Stromal cell of bone marrow (primary cell): ENCODE measurements at regions not wholly inside any gene's neighbourhood (a gene's known extent, or its start where the extent isn't known, plus 50 kb on each side); places are given as distances from the start of the nearest gene placed in this dataset.
"Not testable (repeated sequence)": the region's sequence is repeated elsewhere in the genome, so short reads cannot be mapped to it uniquely, and the experiment has no call there.

Experiments used
- DNase-seq: peaks from one replicate; pipeline ENCODE4 v3.0.0-alpha.2; 2012; ENCODE audit warnings: low read depth

DNA sequence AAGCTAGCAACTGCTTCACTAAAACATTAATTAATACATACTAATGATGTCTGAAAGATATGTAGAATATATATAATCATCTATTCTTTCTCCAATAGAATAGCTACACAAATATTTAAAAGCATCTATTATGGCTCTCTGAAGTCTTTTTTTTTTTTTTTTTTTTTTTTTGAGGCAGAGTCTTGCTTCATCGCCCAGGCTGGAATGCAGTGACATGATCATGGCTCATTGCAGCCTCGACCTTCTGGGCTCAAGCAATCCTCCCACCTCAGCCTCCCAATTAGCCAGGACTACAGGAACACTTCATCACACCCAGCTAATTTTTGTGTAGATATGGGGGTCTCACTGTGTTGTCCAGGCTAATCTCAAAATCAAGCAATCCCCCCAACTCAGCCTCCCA is 120.4 kb upstream of the KYNU start:
- no peak for DNase-seq

DNA sequence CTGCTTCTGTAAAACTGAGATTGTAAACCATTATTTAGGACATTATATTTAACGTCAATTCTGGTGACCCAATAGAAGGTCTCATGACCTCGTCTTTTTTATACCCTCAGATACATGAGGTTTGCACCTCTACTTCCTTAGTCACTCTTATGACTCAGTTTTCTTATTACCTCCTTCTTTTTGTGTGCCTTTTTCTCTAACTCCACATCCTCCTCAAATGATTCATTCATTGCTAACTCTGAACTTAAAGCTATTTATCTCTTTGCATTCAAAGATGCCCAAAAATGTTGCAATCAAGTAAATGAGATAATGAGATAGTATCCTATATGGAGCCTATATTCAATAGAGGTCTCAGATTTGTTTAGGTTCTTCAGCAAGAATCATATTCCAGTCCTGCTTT is 121.0 kb upstream of the KYNU start:
- no peak for DNase-seq

DNA sequence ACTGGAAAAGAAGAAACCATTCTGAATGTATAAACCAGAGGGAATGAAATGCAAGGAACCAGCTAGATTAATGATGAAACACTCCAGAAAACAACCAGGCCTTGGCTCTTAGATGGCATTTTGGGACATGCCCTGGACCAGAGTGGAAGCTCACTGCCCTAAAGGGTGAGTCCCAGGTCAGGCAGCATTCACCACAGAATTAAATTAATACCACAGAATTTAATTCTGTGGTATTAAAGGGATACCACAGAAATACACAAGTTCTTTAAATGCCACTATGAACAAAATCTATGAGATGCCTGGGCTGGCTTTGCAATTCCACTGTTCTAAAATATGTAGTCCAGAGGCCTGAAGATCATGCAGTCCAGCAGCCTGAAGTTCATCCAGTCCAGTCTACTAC is 122.3 kb upstream of the KYNU start:
- no peak for DNase-seq

GRCh38 chr2:142754182-142754581 is 123.3 kb upstream of the KYNU start:
- no peak for DNase-seq

- DNase-seq, result no peak
Observed at GRCh38 chr2:142750858-142751257, 126.6 kb upstream of the KYNU start.

- DNase-seq, result no peak
Observed at GRCh38 chr2:142748559-142749099, 128.8 kb upstream of the KYNU start.

- no peak for DNase-seq
Observed at GRCh38 chr2:142745691-142746090, 131.8 kb upstream of the KYNU start.

GRCh38 chr2:142742371-142743214 is 134.9 kb upstream of the KYNU start:
- peak; percentile 38 for DNase-seq

DNA sequence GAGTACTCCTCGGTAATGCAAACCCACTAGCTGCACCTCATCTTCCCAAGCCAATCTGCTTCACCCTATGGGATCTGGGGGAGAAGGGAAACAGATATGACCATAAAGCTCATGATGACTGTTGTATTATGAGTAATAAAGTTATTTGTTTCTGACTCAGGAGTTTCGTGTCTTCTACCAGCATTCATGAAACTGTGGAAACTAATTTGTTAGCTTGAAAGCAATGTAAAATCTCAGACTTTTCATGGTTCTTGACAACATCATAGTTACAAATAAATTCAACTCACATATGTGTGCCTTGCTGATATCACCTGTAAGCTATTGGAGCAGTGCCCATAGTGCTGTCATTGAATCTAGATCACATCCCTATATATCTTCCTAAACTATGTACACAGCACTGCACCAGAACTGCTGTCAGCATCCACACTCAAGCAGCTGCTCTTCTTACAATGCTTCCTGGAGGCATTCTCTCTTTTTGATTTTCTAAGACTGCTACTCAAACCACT is 135.6 kb upstream of the KYNU start:
- no peak for DNase-seq

GRCh38 chr2:142734770-142735169 is 142.7 kb upstream of the KYNU start:
- DNase-seq, result no peak

- no peak for DNase-seq
Observed at GRCh38 chr2:142734231-142734630, 143.2 kb upstream of the KYNU start.

- DNase-seq, result not testable (repeated sequence)
Observed at GRCh38 chr2:142729814-142730213, 147.7 kb upstream of the KYNU start.

GRCh38 chr2:142727821-142728478 is 149.5 kb upstream of the KYNU start:
- not testable (repeated sequence) for DNase-seq

DNA sequence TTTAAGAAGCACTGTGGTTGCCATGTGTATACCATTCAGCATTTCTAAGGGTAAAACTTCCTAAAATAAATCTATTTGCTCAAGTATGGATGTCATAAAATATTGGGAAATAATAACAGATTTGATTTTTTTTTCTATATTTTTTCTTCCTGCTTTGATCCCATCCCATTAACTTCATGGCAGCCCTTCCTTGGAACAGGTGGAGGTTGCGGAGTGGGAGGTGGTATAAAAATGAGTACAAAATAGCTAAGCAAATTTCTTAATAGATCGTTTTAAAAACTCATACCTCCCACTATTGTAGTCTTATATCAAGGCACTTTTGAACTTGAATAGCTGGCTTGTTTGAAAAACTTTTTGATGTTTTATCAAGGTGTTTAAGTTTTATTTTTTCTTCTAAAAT is 152.1 kb upstream of the KYNU start:
- DNase-seq, result no peak

- DNase-seq, result no peak
Observed at GRCh38 chr2:142724713-142725349, 152.6 kb upstream of the KYNU start.

GRCh38 chr2:142724186-142724585 is 153.3 kb upstream of the KYNU start:
- no peak for DNase-seq

DNA sequence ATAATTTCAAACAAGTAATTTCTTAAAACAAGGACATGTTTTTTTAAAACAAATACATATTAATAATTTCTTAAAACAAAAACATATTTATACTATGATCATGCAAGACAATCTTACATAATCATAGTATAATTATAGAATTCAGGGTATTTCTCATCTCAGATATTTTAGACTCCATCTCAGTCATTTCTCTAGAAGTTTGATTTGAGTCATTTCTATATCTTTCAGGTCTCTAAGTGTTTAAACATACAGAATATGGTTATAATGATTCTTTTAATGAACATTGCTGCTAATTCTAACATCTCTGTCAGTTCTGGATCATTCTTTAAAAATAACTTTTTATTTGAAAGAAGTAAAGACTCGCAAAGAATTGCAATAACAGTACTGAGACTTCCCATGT is 154.2 kb upstream of the KYNU start:
- DNase-seq, result no peak

DNA sequence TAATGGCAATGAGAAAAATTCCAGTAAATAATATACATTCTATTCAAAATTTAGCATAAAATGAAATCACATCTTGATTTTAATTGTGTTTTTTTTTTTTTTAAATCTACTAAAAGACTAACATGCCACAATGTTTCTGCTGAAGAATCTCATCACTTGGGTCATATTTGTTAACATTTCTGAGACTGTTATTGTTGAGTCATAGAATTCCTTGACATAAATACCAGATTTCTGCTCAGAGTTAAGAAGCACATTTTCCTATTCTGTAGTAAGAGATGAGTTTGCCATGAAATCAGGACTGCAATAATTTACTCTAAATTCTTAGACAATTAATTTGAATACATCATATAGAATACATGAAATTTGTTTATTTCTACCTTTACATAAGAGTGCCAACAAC is 154.9 kb upstream of the KYNU start:
- peak; percentile 28 for DNase-seq

DNA sequence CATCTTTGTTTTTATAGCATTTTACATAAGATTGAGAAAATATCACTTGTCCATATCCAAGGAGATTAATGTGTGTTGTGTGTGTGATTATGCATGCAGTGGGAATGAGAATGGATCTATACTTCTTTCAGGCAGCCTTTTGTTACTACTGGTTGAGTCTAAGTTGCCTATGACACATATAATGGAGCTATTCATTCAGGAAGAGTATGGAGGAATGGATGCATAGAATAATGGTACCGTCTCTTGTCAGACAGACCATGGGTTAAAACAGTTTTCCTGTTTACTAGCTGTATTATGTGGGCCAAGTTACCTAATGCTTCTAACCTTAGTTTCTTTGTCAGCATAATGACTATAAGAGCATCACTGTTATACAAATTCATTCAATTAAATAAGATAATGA is 155.4 kb upstream of the KYNU start:
- DNase-seq, result no peak

- DNase-seq, result no peak
Observed at GRCh38 chr2:142721015-142721414, 156.4 kb upstream of the KYNU start.

GRCh38 chr2:142718576-142719155 is 158.8 kb upstream of the KYNU start:
- DNase-seq, result no peak
